ENCODE measurements at regions not wholly inside any gene's neighbourhood (a gene's known extent, or its start where the extent isn't known, plus 50 kb on each side); places are given as distances from the start of the nearest gene placed in this dataset.

DNA sequence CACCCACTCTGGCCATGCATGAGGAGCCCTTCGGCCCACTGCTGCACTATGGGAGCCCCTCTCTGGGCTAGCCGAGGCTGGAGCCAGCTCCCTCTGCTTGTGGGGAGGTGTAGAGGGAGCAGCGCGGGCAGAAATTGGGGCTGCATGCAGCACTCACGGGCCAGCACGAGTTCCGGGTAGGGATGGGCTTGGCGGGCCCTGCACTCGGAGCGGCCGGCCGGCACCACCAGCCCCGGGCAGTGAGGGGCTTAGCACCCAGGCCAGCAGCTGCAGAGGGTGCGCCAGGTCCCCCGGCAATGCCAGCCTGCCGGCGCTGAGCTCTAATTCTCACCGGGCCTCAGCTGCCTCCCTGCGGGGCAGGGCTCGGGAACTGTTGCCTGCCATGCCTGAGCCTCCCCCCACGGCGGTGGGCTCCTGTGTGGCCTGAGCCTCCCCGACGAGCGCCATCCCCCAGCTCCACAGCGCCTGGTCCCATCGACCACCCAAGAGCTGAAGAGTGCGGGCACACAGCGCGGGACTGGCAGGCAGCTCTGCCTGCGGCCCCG lies 209.0 kb downstream of the LTN1 start:
- peak in 1 of 5 donors; percentile 2 for DNase-seq

- DNase-seq = no peak
These were observed 210.9 kb downstream of the LTN1 start for GRCh38 chr21:28781602-28782276.

GRCh38 chr21:28779914-28780313 lies 212.8 kb downstream of the LTN1 start:
- DNase-seq = no peak

DNA sequence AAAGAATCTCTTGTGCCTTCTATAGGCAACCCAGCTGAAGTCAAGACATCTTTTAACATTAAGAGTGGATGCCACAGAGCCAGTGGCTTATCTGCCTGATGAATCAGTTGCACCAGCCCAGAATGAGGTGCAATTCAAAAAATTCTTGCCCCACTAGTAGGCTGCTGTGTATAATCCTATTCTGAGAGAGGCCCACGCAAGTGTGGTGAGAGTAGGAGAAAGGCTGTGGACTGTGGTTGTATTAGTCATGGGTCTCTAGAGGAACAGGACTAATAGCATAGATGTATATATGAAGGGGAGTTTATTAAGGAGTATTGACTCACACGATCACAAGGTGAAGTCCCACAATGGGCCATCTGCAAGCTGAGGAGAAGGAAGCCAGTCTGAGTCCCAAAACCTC lies 216.4 kb downstream of the LTN1 start:
- DNase-seq = peak in 1 of 5 donors; percentile 37

DNA sequence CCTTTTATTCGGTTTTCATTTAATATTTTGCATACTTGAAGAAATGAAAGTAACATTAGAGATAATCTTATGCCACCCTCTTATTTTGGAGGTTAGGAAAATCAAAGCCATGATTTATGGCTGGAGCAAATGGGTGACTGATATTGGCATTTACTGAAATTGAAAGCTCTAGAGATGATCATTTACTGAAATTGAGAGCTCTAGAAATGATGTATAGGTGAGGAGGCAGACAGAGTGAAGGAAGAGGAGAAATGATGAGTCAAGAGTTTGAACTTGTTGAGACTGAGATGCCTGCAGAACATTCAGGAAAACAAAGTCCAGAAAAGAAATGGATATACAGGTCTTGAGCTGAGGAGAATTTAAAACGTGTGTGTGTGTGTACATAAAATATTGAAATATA lies 217.6 kb downstream of the LTN1 start:
- DNase-seq = peak in 1 of 5 donors; percentile 32

- no peak for DNase-seq
These were observed 219.6 kb downstream of the LTN1 start for GRCh38 chr21:28773036-28773435.

GRCh38 chr21:28771790-28772501 lies 220.7 kb downstream of the LTN1 start:
- peak in 1 of 5 donors; percentile 26 for DNase-seq

- no peak for DNase-seq
These were observed 221.6 kb downstream of the LTN1 start for GRCh38 chr21:28770867-28771661.

DNA sequence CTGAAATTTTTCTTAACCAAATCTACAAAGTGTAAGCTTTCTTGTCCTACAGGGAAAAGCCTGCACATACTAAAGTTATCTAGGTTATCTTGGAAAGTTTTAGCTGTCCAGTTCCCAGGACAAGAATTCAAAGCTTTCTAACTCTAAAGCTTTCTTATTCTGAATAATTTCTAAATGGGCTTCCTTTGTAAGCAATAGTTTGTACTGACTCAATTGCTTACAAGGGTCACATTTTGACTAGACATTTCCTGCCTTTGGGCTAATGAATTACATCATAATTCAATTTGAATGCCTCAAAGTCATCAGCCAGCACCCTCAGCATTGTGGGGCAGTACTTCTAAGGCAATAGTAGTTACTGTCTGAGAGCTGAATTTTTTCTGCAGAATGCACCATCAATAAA lies 223.0 kb downstream of the LTN1 start:
- DNase-seq = peak in 1 of 5 donors; percentile 70

GRCh38 chr21:28768753-28769152 lies 223.9 kb downstream of the LTN1 start:
- no peak for DNase-seq

DNA sequence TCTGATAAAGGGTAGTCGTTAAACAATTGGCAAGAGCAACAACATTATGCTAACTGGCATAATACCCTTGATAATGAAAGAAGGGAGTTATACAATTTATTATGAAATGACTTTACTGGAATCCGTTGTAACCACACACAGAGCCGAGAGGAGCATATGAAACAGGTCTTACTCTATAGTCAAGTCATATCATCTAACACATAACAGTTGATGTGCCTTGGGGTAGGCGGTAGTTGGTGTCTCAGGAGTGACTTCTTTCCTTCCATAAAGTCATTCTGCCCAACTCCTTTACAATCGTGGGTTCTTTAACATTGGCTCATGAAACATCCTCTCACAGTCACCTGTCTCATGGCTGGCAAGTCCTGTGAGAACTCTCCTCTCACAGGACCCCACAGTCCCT lies 225.2 kb downstream of the LTN1 start:
- peak in 1 of 5 donors; percentile 66 for DNase-seq

GRCh38 chr21:28763809-28764418 lies 228.8 kb downstream of the LTN1 start:
- DNase-seq = no peak

GRCh38 chr21:28762357-28762735 lies 230.3 kb downstream of the LTN1 start:
- no peak for DNase-seq

GRCh38 chr21:28761674-28762356 lies 230.9 kb downstream of the LTN1 start:
- DNase-seq = no peak

- no peak for DNase-seq
These were observed 233.8 kb downstream of the LTN1 start for GRCh38 chr21:28758883-28759242.

- no peak for DNase-seq
These were observed 234.4 kb downstream of the LTN1 start for GRCh38 chr21:28758042-28758882.

DNA sequence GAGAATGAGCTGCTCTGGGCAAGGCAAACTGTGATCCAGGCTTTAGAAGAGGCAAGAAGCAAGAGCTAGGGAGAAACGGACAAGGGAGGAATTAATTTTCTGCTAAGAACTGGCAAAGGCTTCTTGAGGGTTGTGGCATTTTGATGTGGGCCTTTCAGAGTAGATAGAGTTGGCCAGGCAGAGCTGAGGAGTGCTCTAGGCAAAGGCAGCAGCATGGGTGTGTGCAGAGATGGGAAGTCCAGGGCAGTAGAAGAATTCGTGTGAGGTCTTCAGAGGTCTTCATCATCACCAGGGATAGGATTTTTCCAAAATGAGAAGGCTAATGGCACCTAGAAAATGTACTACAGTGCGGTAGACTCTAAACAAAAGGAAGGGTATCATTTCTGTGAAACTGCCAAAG lies 237.8 kb downstream of the LTN1 start:
- DNase-seq = no peak

- DNase-seq = no peak
These were observed 238.5 kb downstream of the LTN1 start for GRCh38 chr21:28754127-28754611.

DNA sequence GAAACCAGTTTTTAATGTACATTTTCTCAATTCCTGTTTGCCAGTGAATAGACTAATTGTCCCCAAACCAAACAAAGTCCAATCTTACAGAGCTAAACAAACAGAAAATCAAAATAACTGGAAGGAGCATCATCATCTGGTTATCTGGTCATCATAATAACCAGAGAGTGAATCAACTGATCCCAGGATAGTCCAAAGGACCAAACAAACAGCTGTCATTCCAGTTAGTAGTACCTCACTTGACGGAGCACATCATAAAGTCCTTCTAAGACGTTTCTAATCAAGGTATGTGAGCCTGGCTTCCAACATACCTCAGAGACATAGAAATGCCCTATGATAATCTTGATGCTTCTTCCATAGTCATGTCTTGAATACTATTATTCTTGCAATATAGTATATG lies 240.5 kb downstream of the LTN1 start:
- DNase-seq = no peak

DNA sequence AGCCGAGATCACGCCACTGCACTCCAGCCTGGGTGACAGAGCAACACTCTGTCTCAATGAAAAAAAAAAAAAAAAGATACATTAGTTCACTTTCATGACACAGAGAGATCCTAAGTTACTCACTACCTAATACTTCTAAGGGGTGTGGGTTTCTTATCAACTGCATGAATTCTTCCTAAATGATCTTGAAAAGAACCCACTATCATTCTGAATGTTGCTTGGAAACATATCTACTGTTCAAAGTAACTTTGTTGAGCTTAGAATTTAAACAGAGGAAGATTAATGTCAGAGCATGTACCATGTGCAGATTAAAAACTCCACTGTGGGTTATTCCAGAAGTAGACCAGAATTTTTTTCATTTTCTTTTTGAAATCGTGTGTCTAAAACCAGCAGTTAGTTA lies 241.5 kb downstream of the LTN1 start:
- DNase-seq = no peak

DNA sequence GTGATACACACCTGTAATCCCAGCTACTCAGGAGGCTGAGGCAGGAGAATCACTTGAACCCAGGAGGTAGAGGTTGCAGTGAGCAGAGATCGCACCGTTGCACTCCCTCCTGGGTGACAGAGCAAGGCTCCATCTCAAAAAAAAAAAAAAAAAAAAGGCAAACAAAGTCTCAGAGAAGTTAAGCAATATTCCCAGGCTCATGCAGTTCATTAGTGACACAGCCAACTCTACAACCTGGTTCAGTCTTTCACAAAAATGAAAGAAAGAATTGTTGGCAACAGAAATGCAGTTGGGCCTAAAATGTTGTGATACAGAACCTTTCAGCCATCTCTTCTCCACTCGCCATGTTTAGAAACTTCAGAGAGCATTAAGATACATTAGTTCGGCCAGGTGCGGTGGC lies 242.1 kb downstream of the LTN1 start:
- DNase-seq = no peak

All from T-helper 1 cell (primary cell).